DND-41 (cell line): ENCODE measurements at regions not wholly inside any gene's neighbourhood (a gene's known extent, or its start where the extent isn't known, plus 50 kb on each side); places are given as distances from the start of the nearest gene placed in this dataset.

Experiments used
- EZH2 ChIP-seq: IDR thresholded peaks from 3 replicates; pipeline ENCODE4 v1.6.1; 2012; ENCODE audit warnings: borderline replicate concordance, low read depth, mild to moderate bottlenecking, moderate library complexity, low read length, inconsistent platforms; ENCODE audit not compliant: severe bottlenecking
- TF ChIP-seq, protein P1 (sequence below): IDR thresholded peaks from 2 replicates; pipeline ENCODE4 v1.5.1; 2012; ENCODE audit warnings: borderline replicate concordance, low read length, moderate library complexity, mild to moderate bottlenecking; ENCODE audit not compliant: poor library complexity, severe bottlenecking; ENCODE audit errors: extremely low read depth

- TF ChIP-seq, protein P1, sequence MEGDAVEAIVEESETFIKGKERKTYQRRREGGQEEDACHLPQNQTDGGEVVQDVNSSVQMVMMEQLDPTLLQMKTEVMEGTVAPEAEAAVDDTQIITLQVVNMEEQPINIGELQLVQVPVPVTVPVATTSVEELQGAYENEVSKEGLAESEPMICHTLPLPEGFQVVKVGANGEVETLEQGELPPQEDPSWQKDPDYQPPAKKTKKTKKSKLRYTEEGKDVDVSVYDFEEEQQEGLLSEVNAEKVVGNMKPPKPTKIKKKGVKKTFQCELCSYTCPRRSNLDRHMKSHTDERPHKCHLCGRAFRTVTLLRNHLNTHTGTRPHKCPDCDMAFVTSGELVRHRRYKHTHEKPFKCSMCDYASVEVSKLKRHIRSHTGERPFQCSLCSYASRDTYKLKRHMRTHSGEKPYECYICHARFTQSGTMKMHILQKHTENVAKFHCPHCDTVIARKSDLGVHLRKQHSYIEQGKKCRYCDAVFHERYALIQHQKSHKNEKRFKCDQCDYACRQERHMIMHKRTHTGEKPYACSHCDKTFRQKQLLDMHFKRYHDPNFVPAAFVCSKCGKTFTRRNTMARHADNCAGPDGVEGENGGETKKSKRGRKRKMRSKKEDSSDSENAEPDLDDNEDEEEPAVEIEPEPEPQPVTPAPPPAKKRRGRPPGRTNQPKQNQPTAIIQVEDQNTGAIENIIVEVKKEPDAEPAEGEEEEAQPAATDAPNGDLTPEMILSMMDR: no peak
- no peak for TF ChIP-seq EZH2
Observed at GRCh38 chr3:72109327-72110259, 324.6 kb upstream of the PROK2 start.
